IPS DF 6.9 (cell line): ENCODE measurements at regions not wholly inside any gene's neighbourhood (a gene's known extent, or its start where the extent isn't known, plus 50 kb on each side); places are given as distances from the start of the nearest gene placed in this dataset.

Experiments used
- DNase-seq: peaks from one replicate; pipeline ENCODE4 v3.0.0-alpha.2; 2013; ENCODE audit warnings: low read depth, low spot score
- H3K27ac ChIP-seq: one replicate; pipeline ENCODE4 v1.5.1; 2013; ENCODE audit warnings: low read length, control low read depth
- H3K27me3 ChIP-seq: 2 replicates; pipeline ENCODE4 v1.6.1; 2013; ENCODE audit warnings: mild to moderate bottlenecking, low read length; ENCODE audit not compliant: control insufficient read depth, insufficient read depth
- H3K36me3 ChIP-seq: 2 replicates; pipeline ENCODE4 v1.6.1; 2013; ENCODE audit warnings: low read length; ENCODE audit not compliant: control insufficient read depth, insufficient read depth
- H3K4me1 ChIP-seq: 2 replicates; pipeline ENCODE4 v1.6.1; 2013; ENCODE audit warnings: low read length; ENCODE audit not compliant: control insufficient read depth, insufficient read depth
- H3K4me3 ChIP-seq: 2 replicates; pipeline ENCODE4 v1.5.1; 2013; ENCODE audit warnings: mild to moderate bottlenecking, low read length
- H3K9me3 ChIP-seq: 2 replicates; pipeline ENCODE4 v1.6.1; 2013; ENCODE audit warnings: low read length, inconsistent platforms; ENCODE audit not compliant: control insufficient read depth, insufficient read depth
- WGBS: extraction: QIAGEN DNeasy Blood & Tissue Kit; methylation state at CpG from one replicate; pipeline ENCODE4 v1.1.7; 2013; ENCODE audit warnings: mixed read lengths, missing lambda C conversion rate; ENCODE audit not compliant: insufficient read length, insufficient coverage; 5-methylcytosine and 5-hydroxymethylcytosine counted together

DNA sequence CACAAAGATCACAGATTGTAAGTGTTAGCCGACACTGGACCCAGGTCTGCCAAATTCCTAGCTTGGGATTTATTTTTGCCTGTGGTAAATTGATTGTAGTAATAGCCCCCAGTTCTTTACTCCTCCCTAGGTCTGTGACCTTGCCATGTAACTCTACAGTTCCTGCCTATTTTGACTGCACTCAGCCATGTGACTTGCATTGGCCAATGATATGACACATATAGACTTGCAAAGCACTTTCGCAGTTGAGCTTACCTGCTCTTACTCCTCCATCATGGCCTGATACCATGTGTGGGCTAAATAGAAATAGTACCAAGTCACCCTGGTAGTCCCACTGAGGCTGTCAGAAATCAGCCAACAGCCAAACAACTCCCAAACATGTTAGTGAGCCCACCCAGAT, 240.3 kb downstream of the DUSP6 start:
- WGBS = no CpG with 5 or more reads among the region's 2 CpGs
- DNase-seq = no peak
- Histone ChIP-seq H3K36me3 (no peaks in the 10 kb centered on the region), H3K27me3 (no peaks in the 10 kb centered on the region), H3K4me3 (no peak overlapping the region), H3K27ac (no peak overlapping the region), H3K4me1 (no peaks in the 10 kb centered on the region), H3K9me3 (no peaks in the 10 kb centered on the region)

DNA sequence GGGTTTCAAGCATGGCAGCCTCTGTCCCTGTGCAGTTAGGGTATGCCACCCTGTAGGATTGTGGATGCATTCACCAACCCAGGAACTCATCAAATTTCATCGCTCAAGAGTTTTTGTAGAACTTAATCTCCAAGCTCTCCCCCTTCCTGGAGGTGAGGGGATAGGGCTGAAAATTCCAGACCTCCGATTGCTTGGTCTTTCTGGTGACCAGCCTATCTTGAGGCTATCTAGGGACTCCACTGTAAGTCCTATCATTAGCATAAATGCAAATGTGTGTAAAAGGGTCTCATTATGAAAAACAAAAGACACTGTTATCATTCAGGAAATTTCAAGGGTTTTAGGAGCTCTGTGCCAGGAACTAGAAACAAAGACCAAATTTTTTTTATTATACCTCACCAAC, 244.0 kb downstream of the DUSP6 start:
- WGBS = no CpG with 5 or more reads among the region's 2 CpGs
- Histone ChIP-seq H3K9me3 (no peaks in the 10 kb centered on the region), H3K36me3 (no peaks in the 10 kb centered on the region), H3K4me3 (no peak overlapping the region), H3K27me3 (no peaks in the 10 kb centered on the region), H3K27ac (no peak overlapping the region), H3K4me1 (no peaks in the 10 kb centered on the region)
- DNase-seq = no peak

DNA sequence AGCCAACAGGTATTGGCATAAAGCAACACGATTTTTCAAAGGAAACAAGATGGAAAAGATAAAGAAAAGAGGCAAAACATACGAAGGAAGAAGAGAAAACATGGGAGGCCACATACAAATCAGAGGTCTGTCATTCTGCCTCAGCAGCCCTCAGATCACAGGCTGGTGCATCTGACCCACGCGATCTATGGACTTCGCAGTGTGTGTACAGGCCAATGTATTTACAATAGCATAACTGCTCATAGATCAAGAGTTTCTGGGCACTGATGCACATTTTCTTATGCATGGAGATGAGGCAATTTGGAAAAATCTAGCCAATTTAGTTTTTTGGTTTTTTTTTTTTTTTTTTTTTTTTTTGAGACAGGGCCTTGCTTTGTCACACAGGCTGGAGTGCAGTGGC, 245.4 kb downstream of the DUSP6 start:
- no peaks in the 10 kb centered on the region for H3K36me3 ChIP-seq
- no peak overlapping the region for H3K27ac ChIP-seq
- no peak for DNase-seq
- H3K4me3 ChIP-seq = no peak overlapping the region
- no peaks in the 10 kb centered on the region for H3K4me1 ChIP-seq
- WGBS = no CpG with 5 or more reads among the region's 5 CpGs
- no peaks in the 10 kb centered on the region for H3K27me3 ChIP-seq
- H3K9me3 ChIP-seq = no peaks in the 10 kb centered on the region

DNA sequence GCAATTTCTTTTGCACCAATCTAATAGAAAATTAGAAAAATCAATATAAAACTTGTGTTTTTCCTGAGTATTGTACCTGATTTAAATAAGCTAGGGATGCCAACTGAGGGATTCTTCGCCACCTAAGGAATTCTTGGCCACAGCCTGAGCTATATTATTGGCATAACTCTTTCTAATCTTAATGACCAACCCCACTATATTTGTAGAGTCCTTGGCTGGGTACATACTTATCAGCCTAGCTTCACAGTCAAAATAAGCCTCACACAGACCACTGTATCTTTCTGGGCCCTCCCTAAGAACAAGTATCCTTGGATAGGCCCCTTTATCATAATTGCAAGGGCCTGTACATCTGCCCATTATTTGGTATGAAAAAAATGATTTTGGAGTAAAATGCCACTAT, 247.1 kb downstream of the DUSP6 start:
- Histone ChIP-seq H3K27ac (no peak overlapping the region), H3K4me3 (no peak overlapping the region), H3K36me3 (no peaks in the 10 kb centered on the region; the same call in 1 of the 2 replicates), H3K9me3 (no peaks in the 10 kb centered on the region), H3K4me1 (peaks cover 3% of the 10 kb centered on the region; the same call in 1 of the 2 replicates), H3K27me3 (no peaks in the 10 kb centered on the region)
- no peak for DNase-seq
- no CpG with 5 or more reads among the region's 1 CpG for WGBS

DNA sequence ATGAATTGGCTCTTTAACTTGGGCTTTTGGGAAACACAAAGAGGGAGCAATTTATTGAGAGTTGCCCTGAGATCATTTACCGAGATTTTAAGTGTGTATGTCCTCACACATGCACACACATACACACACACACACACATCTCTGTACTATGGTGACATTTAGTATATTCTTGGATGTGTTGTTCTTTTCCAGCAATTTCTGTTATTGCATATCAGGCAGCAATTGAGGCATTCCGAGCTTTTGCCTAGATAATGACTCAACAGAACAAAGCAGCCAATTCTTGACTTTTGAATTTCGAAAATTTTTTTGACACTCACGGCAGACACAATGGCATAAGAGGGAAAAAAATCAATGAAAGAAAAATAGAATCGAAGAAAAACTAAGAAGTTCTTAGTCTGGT, 248.5 kb downstream of the DUSP6 start:
- Histone ChIP-seq H3K36me3 (no peaks in the 10 kb centered on the region; the same call in 1 of the 2 replicates), H3K27ac (no peak overlapping the region), H3K27me3 (no peaks in the 10 kb centered on the region), H3K4me1 (peaks cover 7% of the 10 kb centered on the region; the same call in 1 of the 2 replicates), H3K9me3 (no peaks in the 10 kb centered on the region), H3K4me3 (no peak overlapping the region)
- DNase-seq = no peak
- no CpG with 5 or more reads among the region's 5 CpGs for WGBS

GRCh38 chr12:89101440-89101839, 250.9 kb downstream of the DUSP6 start:
- peaks cover 11% of the 10 kb centered on the region; the same call in 1 of the 2 replicates for H3K4me1 ChIP-seq
- H3K4me3 ChIP-seq = no peak overlapping the region
- no peak overlapping the region for H3K27ac ChIP-seq
- no peaks in the 10 kb centered on the region for H3K9me3 ChIP-seq
- WGBS = no CpG with 5 or more reads among the region's 4 CpGs
- DNase-seq = no peak
- no peaks in the 10 kb centered on the region; the same call in 1 of the 2 replicates for H3K36me3 ChIP-seq
- H3K27me3 ChIP-seq = no peaks in the 10 kb centered on the region

DNA sequence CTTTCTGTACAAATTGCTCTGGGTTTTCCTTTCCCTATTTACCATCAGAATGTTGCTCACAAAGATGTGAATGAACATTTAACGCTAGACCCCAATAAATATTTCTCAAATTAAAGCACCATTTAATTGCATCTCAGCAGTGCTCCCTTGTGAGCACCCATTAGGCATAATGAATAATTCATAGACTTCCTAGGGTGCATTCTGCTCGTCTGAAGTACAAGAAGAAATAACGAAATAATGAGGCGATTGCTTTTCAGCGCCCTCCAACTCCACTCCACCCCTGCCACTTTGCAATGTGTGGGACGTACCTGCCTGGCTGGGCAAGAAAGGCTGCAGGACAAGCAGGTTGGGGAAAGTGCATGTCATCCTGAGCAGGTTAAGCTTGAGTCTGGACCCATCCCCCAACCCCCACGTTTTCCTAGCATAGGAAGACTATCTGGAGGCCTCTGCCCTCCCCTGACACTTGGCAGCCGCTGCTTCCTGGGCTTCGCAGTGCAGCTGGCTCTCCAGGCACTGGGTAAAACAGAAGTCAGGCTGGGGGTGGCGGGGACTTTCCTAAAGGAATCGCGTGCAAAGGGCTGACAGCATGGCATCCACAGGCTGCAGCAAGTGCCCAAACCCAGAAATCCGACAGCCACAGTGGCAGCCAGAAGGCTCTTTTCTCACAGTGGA, 253.7 kb downstream of the DUSP6 start:
- Histone ChIP-seq H3K4me3 (no peak overlapping the region), H3K9me3 (no peaks in the 10 kb centered on the region), H3K4me1 (peaks cover 11% of the 10 kb centered on the region; the same call in 1 of the 2 replicates), H3K27me3 (no peaks in the 10 kb centered on the region), H3K27ac (no peak overlapping the region), H3K36me3 (no peaks in the 10 kb centered on the region; the same call in 1 of the 2 replicates)
- no CpG with 5 or more reads among the region's 13 CpGs for WGBS
- peak; percentile 63 for DNase-seq

GRCh38 chr12:89092297-89092696, 260.0 kb downstream of the DUSP6 start:
- Histone ChIP-seq H3K4me3 (no peak overlapping the region), H3K36me3 (no peaks in the 10 kb centered on the region; the same call in 1 of the 2 replicates), H3K9me3 (no peaks in the 10 kb centered on the region), H3K4me1 (0 out of 2 replicates have a peak, but pooled peaks cover 2% of the 10 kb centered on the region), H3K27ac (no peak overlapping the region), H3K27me3 (no peaks in the 10 kb centered on the region)
- DNase-seq = no peak
- WGBS = no CpG with 5 or more reads among the region's 2 CpGs

DNA sequence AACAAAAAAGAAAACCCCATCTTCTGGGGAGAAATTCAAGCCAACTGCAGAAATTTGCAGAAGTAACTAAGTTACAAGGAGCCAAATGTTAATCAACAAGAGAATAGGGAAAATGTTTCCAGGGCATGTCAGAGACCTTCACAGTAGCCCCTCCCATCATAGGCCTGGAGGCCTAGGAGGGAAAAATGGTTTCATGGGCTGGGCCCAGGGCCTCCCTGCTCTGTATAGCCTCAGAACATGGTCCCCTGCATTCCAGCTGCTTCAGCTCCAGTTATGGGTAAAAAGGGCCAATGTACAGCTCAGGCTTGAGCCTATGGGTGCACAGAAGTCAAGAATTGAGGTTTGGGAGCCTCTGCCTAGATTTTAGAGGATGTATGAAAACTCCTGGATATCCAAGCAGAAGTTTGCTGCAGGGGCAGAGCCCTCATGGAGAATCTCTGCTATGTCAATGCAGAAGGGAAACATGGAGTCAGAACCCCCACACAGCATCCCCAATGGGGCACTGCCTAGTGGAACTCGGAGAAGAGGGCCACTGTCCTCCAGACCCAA, 260.9 kb downstream of the DUSP6 start:
- H3K36me3 ChIP-seq = no peaks in the 10 kb centered on the region; the same call in 1 of the 2 replicates
- DNase-seq = no peak
- no CpG with 5 or more reads among the region's 1 CpG for WGBS
- H3K9me3 ChIP-seq = no peaks in the 10 kb centered on the region
- H3K4me3 ChIP-seq = no peak overlapping the region
- H3K4me1 ChIP-seq = peaks cover 4% of the 10 kb centered on the region; the same call in 1 of the 2 replicates
- H3K27ac ChIP-seq = no peak overlapping the region
- H3K27me3 ChIP-seq = no peaks in the 10 kb centered on the region

DNA sequence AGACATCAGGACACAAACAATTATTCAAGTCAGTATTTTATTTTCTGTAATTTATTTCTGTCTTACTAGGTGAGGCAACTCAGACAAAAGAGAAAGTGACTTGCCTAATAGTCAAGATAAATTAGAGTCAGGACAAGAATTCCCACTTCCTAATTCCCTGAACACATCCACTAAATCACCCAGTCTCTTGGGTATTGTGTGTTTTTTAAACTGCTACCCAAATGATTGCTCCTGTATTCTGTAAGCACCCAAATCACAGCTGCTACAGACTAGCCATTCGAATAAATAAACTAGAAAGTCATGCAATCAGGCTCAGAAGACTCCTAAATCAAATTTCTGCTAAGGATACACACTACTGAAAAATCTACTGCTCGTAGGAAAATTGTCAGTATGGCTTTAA, 263.0 kb downstream of the DUSP6 start:
- Histone ChIP-seq H3K4me1 (peaks cover 8% of the 10 kb centered on the region), H3K27ac (no peak overlapping the region), H3K9me3 (no peaks in the 10 kb centered on the region), H3K27me3 (no peaks in the 10 kb centered on the region), H3K36me3 (no peaks in the 10 kb centered on the region; the same call in 1 of the 2 replicates), H3K4me3 (no peak overlapping the region)
- no CpG with 5 or more reads among the region's 2 CpGs for WGBS
- DNase-seq = no peak

- no peak overlapping the region for H3K4me3 ChIP-seq
- no CpG with 5 or more reads among the region's 1 CpG for WGBS
Observed at GRCh38 chr12:89087876-89088275, 264.4 kb downstream of the DUSP6 start.

More at GRCh38 chr12:89087876-89088275, 264.4 kb downstream of the DUSP6 start:
- no peaks in the 10 kb centered on the region for H3K27me3 ChIP-seq
- peaks cover 8% of the 10 kb centered on the region for H3K4me1 ChIP-seq
- H3K36me3 ChIP-seq = no peaks in the 10 kb centered on the region; the same call in 1 of the 2 replicates
- DNase-seq = peak; percentile 41
- no peak overlapping the region for H3K27ac ChIP-seq
- no peaks in the 10 kb centered on the region for H3K9me3 ChIP-seq
